Liver (tissue), 8 donors: ENCODE measurements at regions not wholly inside any gene's neighbourhood (a gene's known extent, or its start where the extent isn't known, plus 50 kb on each side); places are given as distances from the start of the nearest gene placed in this dataset.
A peak's percentile ranks its signal among the peaks of the same experiment; 100 is the strongest.

Experiments used
- DNase-seq: peaks from one replicate; pipeline ENCODE4 v3.0.0-alpha.2; 2017; ENCODE audit warnings: low spot score
- H3K27ac ChIP-seq, 2 donors: one replicate each; pipeline ENCODE4 v1.7.0; 2013; ENCODE audit warnings: inconsistent platforms in 2 of 2, low read length in 2 of 2, control low read depth in 1 of 2, low read depth in 1 of 2, mild to moderate bottlenecking in 1 of 2
- H3K27me3 ChIP-seq, 4 donors: one replicate each; pipeline versions ENCODE4 v1.6.1 to v1.7.0; 2013; ENCODE audit warnings: low read length in 3 of 4, inconsistent platforms in 1 of 4, mild to moderate bottlenecking in 1 of 4, moderate library complexity in 1 of 4; ENCODE audit not compliant: control insufficient read depth in 4 of 4, insufficient read depth in 4 of 4
- H3K36me3 ChIP-seq, 4 donors: one replicate each; pipeline versions ENCODE4 v1.6.1 to v1.7.0; 2013; ENCODE audit warnings: low read length in 3 of 4, mild to moderate bottlenecking in 3 of 4, low read depth in 1 of 4, moderate library complexity in 1 of 4; ENCODE audit not compliant: control insufficient read depth in 4 of 4, insufficient read depth in 3 of 4
- H3K4me1 ChIP-seq, 4 donors: one replicate each; pipeline versions ENCODE4 v1.6.1 to v1.7.0; 2013; ENCODE audit warnings: low read length in 3 of 4, mild to moderate bottlenecking in 3 of 4, moderate library complexity in 1 of 4; ENCODE audit not compliant: control insufficient read depth in 4 of 4, insufficient read depth in 4 of 4
- H3K4me3 ChIP-seq, 3 donors: one replicate each; pipeline versions ENCODE4 v1.6.1 to v1.7.0; 2013; ENCODE audit warnings: low read length in 3 of 3, control low read depth in 1 of 3, low read depth in 1 of 3, mild to moderate bottlenecking in 1 of 3
- H3K9ac ChIP-seq, 2 donors: one replicate each; pipeline ENCODE4 v1.7.0; 2013; ENCODE audit warnings: low read length in 2 of 2, mild to moderate bottlenecking in 2 of 2, moderate library complexity in 2 of 2, control low read depth in 1 of 2, low read depth in 1 of 2
- H3K9me3 ChIP-seq, 4 donors: one replicate each; pipeline versions ENCODE4 v1.6.1 to v1.7.0; 2013; ENCODE audit warnings: low read length in 3 of 4; ENCODE audit not compliant: control insufficient read depth in 4 of 4
- ATF3 ChIP-seq: IDR thresholded peaks from 2 replicates; pipeline ENCODE4 v1.6.1; 2016; ENCODE audit warnings: antibody characterized with exemption
- CTCF ChIP-seq: fragments of 150-350 bp; IDR thresholded peaks from 2 replicates; pipeline ENCODE4 v1.5.1; 2017; ENCODE audit warnings: improper control_type of control experiment, low read depth, low read length; ENCODE audit not compliant: missing input control
- EGR1 ChIP-seq, 2 donors: IDR thresholded peaks; 2 replicates each; pipeline ENCODE4 v1.6.1; 2016 to 2018; ENCODE audit warnings: antibody characterized with exemption in 2 of 2, low read depth in 2 of 2
- FOXA1 ChIP-seq: IDR thresholded peaks from 2 replicates; pipeline ENCODE4 v1.6.1; 2016; ENCODE audit warnings: antibody characterized with exemption
- FOXA2 ChIP-seq: IDR thresholded peaks from 2 replicates; pipeline ENCODE4 v1.6.1; 2016; ENCODE audit warnings: antibody characterized with exemption
- HNF4A ChIP-seq, 2 donors: conservative IDR thresholded peaks; 2 replicates each; pipeline ENCODE4 v1.6.1; 2016; ENCODE audit warnings: antibody characterized with exemption in 2 of 2, mild to moderate bottlenecking in 2 of 2
- MAX ChIP-seq: IDR thresholded peaks from 2 replicates; pipeline ENCODE4 v1.6.1; 2016; ENCODE audit warnings: antibody characterized with exemption
- NR2F2 ChIP-seq: IDR thresholded peaks from 2 replicates; pipeline ENCODE4 v1.6.1; 2016; ENCODE audit warnings: antibody characterized with exemption
- RAD21 ChIP-seq, 2 donors: IDR thresholded peaks; 2 replicates each; pipeline ENCODE4 v1.6.1; 2016; ENCODE audit warnings: antibody characterized with exemption in 2 of 2, mild to moderate bottlenecking in 2 of 2
- REST ChIP-seq: IDR thresholded peaks from 2 replicates; pipeline ENCODE4 v1.6.1; 2016; ENCODE audit warnings: antibody characterized with exemption, mild to moderate bottlenecking
- RXRA ChIP-seq, 2 donors: IDR thresholded peaks; 2 replicates each; pipeline ENCODE4 v1.6.1; 2017 to 2018; ENCODE audit warnings: antibody characterized with exemption in 2 of 2, mild to moderate bottlenecking in 1 of 2
- SP1 ChIP-seq: IDR thresholded peaks from 2 replicates; pipeline ENCODE4 v1.6.1; 2018; ENCODE audit warnings: antibody characterized with exemption, mild to moderate bottlenecking
- TAF1 ChIP-seq: conservative IDR thresholded peaks from 2 replicates; pipeline ENCODE4 v1.6.1; 2016; ENCODE audit warnings: antibody characterized with exemption, mild to moderate bottlenecking
- YY1 ChIP-seq: IDR thresholded peaks from 2 replicates; pipeline ENCODE4 v1.6.1; 2016; ENCODE audit warnings: antibody characterized with exemption, mild to moderate bottlenecking
- WGBS: extraction: QIAGEN DNeasy Blood & Tissue Kit; methylation state at CpG from one replicate; pipeline ENCODE4 v1.1.7; 2013; 5-methylcytosine and 5-hydroxymethylcytosine counted together
- TF ChIP-seq, protein P1 (sequence below): IDR thresholded peaks from 2 replicates; pipeline ENCODE4 v1.6.1; 2016; ENCODE audit warnings: antibody characterized with exemption
- donor health status: healthy.
- donor health status: healthy.
- donor health status: healthy.
- donor health status: healthy.
- donor health status: healthy.

DNA sequence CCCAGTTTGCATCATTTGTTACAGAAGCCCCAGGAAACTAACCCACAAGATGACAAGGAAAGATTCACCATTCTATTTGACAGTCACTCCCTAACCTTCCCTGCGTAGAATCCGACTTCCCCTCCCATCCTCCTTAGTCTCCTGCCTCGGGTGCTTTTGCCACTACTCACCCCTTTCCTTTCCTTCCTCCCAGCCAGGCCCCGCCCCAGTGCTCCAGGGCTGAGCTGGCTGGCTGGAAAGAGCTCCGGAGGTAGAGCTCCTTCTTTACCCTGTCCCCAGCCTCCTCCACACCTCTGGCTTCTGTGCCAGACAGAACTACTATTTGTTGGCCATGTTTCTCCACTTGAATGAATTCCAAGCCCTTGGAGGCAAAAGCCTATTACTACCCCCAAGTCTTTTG, 317.6 kb upstream of the NCKAP5 start:
- no peak for TF ChIP-seq MAX
- no peak for TF ChIP-seq HNF4A (conservative IDR thresholded peaks at IDR 0.05)
- no peak for TF ChIP-seq REST
- TF ChIP-seq, protein P1, sequence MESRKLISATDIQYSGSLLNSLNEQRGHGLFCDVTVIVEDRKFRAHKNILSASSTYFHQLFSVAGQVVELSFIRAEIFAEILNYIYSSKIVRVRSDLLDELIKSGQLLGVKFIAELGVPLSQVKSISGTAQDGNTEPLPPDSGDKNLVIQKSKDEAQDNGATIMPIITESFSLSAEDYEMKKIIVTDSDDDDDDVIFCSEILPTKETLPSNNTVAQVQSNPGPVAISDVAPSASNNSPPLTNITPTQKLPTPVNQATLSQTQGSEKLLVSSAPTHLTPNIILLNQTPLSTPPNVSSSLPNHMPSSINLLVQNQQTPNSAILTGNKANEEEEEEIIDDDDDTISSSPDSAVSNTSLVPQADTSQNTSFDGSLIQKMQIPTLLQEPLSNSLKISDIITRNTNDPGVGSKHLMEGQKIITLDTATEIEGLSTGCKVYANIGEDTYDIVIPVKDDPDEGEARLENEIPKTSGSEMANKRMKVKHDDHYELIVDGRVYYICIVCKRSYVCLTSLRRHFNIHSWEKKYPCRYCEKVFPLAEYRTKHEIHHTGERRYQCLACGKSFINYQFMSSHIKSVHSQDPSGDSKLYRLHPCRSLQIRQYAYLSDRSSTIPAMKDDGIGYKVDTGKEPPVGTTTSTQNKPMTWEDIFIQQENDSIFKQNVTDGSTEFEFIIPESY: no peak
- TF ChIP-seq ATF3: no peak
- TF ChIP-seq TAF1: no peak
- no peak for TF ChIP-seq CTCF
- TF ChIP-seq NR2F2: no peak
- no peak for TF ChIP-seq FOXA1
- no peak for TF ChIP-seq EGR1 (IDR thresholded peaks at IDR 0.05; ENCODE audit: low read depth in 2 of 2)
- no peak for TF ChIP-seq SP1
- TF ChIP-seq RXRA (IDR thresholded peaks at IDR 0.05): no peak
- no peak overlapping the region for H3K27ac ChIP-seq
- no peaks in the 10 kb centered on the region for H3K27me3 ChIP-seq
- no peaks in the 10 kb centered on the region for H3K4me1 ChIP-seq
- H3K9ac ChIP-seq: no peak overlapping the region
- 60% methylated on average over 5 of the region's 5 CpGs for WGBS
- no peak overlapping the region for H3K4me3 ChIP-seq
- H3K36me3 ChIP-seq: no peaks in the 10 kb centered on the region
- no peaks in the 10 kb centered on the region for H3K9me3 ChIP-seq
- DNase-seq: no peak

DNA sequence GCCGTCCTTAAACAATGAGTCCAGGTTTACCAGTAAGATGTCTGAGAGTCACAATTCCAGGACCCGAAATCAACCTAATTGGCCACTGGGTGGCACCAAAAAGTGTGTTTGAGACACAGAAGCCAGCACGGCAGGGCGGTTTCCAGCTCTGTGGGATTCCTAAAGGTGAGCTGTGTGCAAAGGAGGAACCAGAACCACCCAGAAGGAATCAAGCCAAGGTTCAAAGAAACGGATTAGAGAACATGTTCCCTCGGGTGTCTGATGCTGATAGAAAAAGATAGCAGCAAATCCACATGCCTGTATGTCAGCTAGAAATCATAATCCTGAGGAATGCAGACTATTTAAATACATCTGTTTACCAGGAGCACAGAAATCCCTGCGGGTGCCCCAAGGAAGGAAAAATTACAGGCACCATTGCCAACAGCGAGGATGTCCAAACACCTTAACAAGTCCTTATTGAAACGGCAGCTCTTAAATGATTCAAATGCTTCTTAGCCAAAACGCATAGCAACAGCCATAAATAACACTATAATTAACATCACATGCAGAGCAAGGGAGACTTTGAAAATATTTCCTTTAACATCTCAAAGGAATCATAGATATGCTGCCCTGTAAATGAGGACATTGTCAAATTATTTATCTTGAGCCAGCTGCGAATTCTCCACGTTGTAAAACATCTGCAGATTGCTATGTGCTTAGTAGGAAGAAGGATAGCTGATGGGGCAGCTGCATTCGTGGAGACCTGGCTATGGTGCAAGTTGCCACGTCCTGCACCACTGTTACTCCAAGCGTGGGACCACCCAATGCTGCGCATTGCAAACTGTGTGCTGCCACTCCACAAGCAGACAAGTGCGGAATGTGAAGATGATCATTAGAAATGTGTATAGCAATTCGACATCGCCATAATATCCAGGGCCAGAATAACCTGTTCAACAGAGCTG, 318.7 kb upstream of the NCKAP5 start:
- no peaks in the 10 kb centered on the region for H3K36me3 ChIP-seq
- H3K9me3 ChIP-seq: no peaks in the 10 kb centered on the region
- WGBS: 45% methylated on average over 19 of the region's 19 CpGs
- no peak overlapping the region for H3K9ac ChIP-seq
- H3K27me3 ChIP-seq: no peaks in the 10 kb centered on the region
- H3K4me1 ChIP-seq: no peaks in the 10 kb centered on the region
- H3K27ac ChIP-seq: no peak overlapping the region
- peak; percentile 43 for DNase-seq
- H3K4me3 ChIP-seq: no peak overlapping the region
- TF ChIP-seq MAX (no peak), CTCF (peak; percentile 49), REST (no peak), FOXA1 (no peak), HNF4A (conservative IDR thresholded peaks at IDR 0.05) (peak in 1 of 2 donors; percentile 5), YY1 (no peak), FOXA2 (no peak), RAD21 (IDR thresholded peaks at IDR 0.05) (peak; percentile 77 to 85)
